Panc1 (cell line): ENCODE measurements at regions not wholly inside any gene's neighbourhood (a gene's known extent, or its start where the extent isn't known, plus 50 kb on each side); places are given as distances from the start of the nearest gene placed in this dataset.

Experiments
- ATAC-seq: fragments of 200-7000 bp; cut with Tn5 transposase; 2 replicates; pipeline ENCODE4 v1.9.1; 2020; ENCODE audit warnings: mild to moderate bottlenecking, moderate library complexity
- BruUV-seq: library from RNA; stranded (reverse); fragments of 400-500 nt; replicated peaks from 2 replicates; lab custom pipeline; 2021; lab: Mats Ljungman, UMichigan
- CTCF ChIA-PET: fragments of 300-600 bp; sonication (Branson Sonifier 250); formaldehyde crosslinking; loops from one replicate; lab custom pipeline; 2022; ENCODE audit warnings: antibody characterized with exemption; lab: Charles Lee
- POLR2A ChIA-PET: fragments of 300-600 bp; sonication (Branson Sonifier 250); formaldehyde crosslinking; loops from one replicate; lab custom pipeline; 2022; ENCODE audit warnings: antibody characterized with exemption; lab: Charles Lee
- DNase-seq: peaks from one replicate; pipeline ENCODE4 v3.0.0-alpha.2; 2010; ENCODE audit warnings: low read depth, low spot score
- H3K27ac ChIP-seq: 2 replicates; pipeline ENCODE4 v1.5.1; 2011; ENCODE audit warnings: mild to moderate bottlenecking, low read length, inconsistent platforms
- H3K27me3 ChIP-seq: fragments of 200-500 bp; sonication (Bioruptor generic); 2 replicates; pipeline ENCODE4 v1.6.0; 2014; ENCODE audit warnings: low read length, inconsistent platforms; ENCODE audit not compliant: control insufficient read depth, insufficient read depth
- H3K36me3 ChIP-seq: fragments of 200-500 bp; sonication (Bioruptor generic); 2 replicates; pipeline ENCODE4 v1.5.1; 2014; ENCODE audit warnings: inconsistent platforms, mild to moderate bottlenecking, low read length, moderate library complexity; ENCODE audit not compliant: control insufficient read depth, insufficient read depth
- H3K4me1 ChIP-seq: 2 replicates; pipeline ENCODE4 v1.5.1; 2011; ENCODE audit warnings: inconsistent platforms, mild to moderate bottlenecking, low read length, moderate library complexity; ENCODE audit not compliant: control insufficient read depth, insufficient read depth
- H3K4me3 ChIP-seq, 2 experiments: 2 replicates each; pipeline ENCODE4 v1.5.1; 2011 to 2012; ENCODE audit warnings: low read depth in 2 of 2, low read length in 2 of 2, mild to moderate bottlenecking in 2 of 2, inconsistent platforms in 1 of 2, moderate library complexity in 1 of 2
- H3K9me3 ChIP-seq: fragments of 200-500 bp; sonication (Bioruptor generic); 2 replicates; pipeline ENCODE4 v1.5.1; 2014; ENCODE audit warnings: low read depth, mild to moderate bottlenecking, inconsistent platforms, low read length, moderate library complexity; ENCODE audit not compliant: control insufficient read depth, insufficient read depth
- CTCF ChIP-seq: fragments of 450-650 bp; IDR thresholded peaks from 2 replicates; pipeline ENCODE4 v1.5.1; 2017; ENCODE audit warnings: mild to moderate bottlenecking
- POLR2AphosphoS5 ChIP-seq: IDR thresholded peaks from 2 replicates; pipeline ENCODE4 v1.6.1; 2012; ENCODE audit warnings: mild to moderate bottlenecking, low read depth, low read length, moderate library complexity
- REST ChIP-seq, 2 experiments: IDR thresholded peaks; 2 replicates each; pipeline ENCODE4 v1.6.1; 2011 to 2012; ENCODE audit warnings: low read depth in 2 of 2, control low read depth in 1 of 2, low read length in 1 of 2, mild to moderate bottlenecking in 1 of 2, moderate library complexity in 1 of 2; ENCODE audit not compliant: insufficient read depth in 1 of 2
- SIN3A ChIP-seq: IDR thresholded peaks from 2 replicates; pipeline ENCODE4 v1.6.1; 2012; ENCODE audit warnings: low read depth, mild to moderate bottlenecking, low read length, moderate library complexity, borderline replicate concordance; ENCODE audit not compliant: insufficient read depth
- TCF7L2 ChIP-seq: IDR thresholded peaks from 2 replicates; pipeline ENCODE4 v1.6.1; 2011; ENCODE audit warnings: mild to moderate bottlenecking, low read depth, low read length, inconsistent platforms
- in situ Hi-C: cut with HindIII; loops from 2 replicates; pipeline ENCODE4 v1.10.0; 2016; ENCODE audit warnings: low sequenced_read_pairs, low pct_unique_long_range_greater_than_20kb
- intact Hi-C: fragments of 100-400 bp; cut with micrococcal nuclease; formaldehyde crosslinking; loops from one replicate; pipeline ENCODE4 v1.10.0; 2022; ENCODE audit not compliant: unreplicated experiment

GRCh38 chr1:166514067-166514466 lies 325.2 kb upstream of the POGK start:
- H3K27ac ChIP-seq: no peak overlapping the region
- in situ Hi-C loops (no loop called here), intact Hi-C loops (no loop called here)
- no peaks in the 10 kb centered on the region for H3K4me1 ChIP-seq
- ATAC-seq: no peak
- DNase-seq: no peak
- ChIA-PET CTCF (no interaction called here), POLR2A (no interaction called here)
- no TSS peak for BruUV-seq
- H3K9me3 ChIP-seq: 0 out of 2 replicates have a peak, but pooled peaks cover 3% of the 10 kb centered on the region
- TF ChIP-seq SIN3A (no peak), REST (IDR thresholded peaks at IDR 0.05; ENCODE audit: insufficient read depth in 1 of 2, low read depth in 2 of 2, low read length in 1 of 2) (no peak), POLR2AphosphoS5 (no peak), CTCF (no peak), TCF7L2 (no peak)
- no peaks in the 10 kb centered on the region for H3K27me3 ChIP-seq
- no peak overlapping the region for H3K4me3 ChIP-seq
- H3K36me3 ChIP-seq: no peaks in the 10 kb centered on the region

- Histone ChIP-seq H3K4me1 (no peaks in the 10 kb centered on the region), H3K36me3 (no peaks in the 10 kb centered on the region), H3K27me3 (no peaks in the 10 kb centered on the region), H3K9me3 (0 out of 2 replicates have a peak, but pooled peaks cover 2% of the 10 kb centered on the region), H3K4me3 (no peak overlapping the region), H3K27ac (no peak overlapping the region)
- ATAC-seq: no peak
- TF ChIP-seq CTCF: no peak
- TF ChIP-seq SIN3A: no peak
- TF ChIP-seq REST (IDR thresholded peaks at IDR 0.05; ENCODE audit: insufficient read depth in 1 of 2, low read depth in 2 of 2, low read length in 1 of 2): no peak
- TF ChIP-seq TCF7L2: no peak
- TF ChIP-seq POLR2AphosphoS5: no peak
- in situ Hi-C loops (no loop called here), intact Hi-C loops (no loop called here)
- CTCF ChIA-PET: no interaction called here
- BruUV-seq: no TSS peak
- DNase-seq: no peak
- POLR2A ChIA-PET: interaction anchor here (0.6 kb wide), 1 partner anchor 311 kb away, joined by 3 read pairs; the partner anchor contains the start of gene POGK
Measured at GRCh38 chr1:166527752-166528151, 311.5 kb upstream of the POGK start.
